OCI-LY7 (cell line): ENCODE measurements at regions not wholly inside any gene's neighbourhood (a gene's known extent, or its start where the extent isn't known, plus 50 kb on each side); places are given as distances from the start of the nearest gene placed in this dataset.

Source experiments
- CTCF ChIP-seq: fragments of 200-600 bp; sonication (generic); conservative IDR thresholded peaks from 2 replicates; pipeline ENCODE4 v1.5.1; 2014; ENCODE audit warnings: mild to moderate bottlenecking, antibody characterized with exemption, low read length, moderate library complexity, mixed read lengths
- EZH2phosphoT487 ChIP-seq: fragments of 200-600 bp; sonication (generic); IDR thresholded peaks from 2 replicates; pipeline ENCODE4 v1.6.1; 2018; ENCODE audit warnings: low read depth, borderline replicate concordance, mild to moderate bottlenecking, mixed run types, antibody characterized with exemption, low read length, moderate library complexity, mixed read lengths

- TF ChIP-seq CTCF (no peak), EZH2phosphoT487 (no peak)
These were observed 506.7 kb upstream of the CDH18 start for GRCh38 chr5:20494706-20495105.
